ENCODE measurements at regions not wholly inside any gene's neighbourhood (a gene's known extent, or its start where the extent isn't known, plus 50 kb on each side); places are given as distances from the start of the nearest gene placed in this dataset.

DNA sequence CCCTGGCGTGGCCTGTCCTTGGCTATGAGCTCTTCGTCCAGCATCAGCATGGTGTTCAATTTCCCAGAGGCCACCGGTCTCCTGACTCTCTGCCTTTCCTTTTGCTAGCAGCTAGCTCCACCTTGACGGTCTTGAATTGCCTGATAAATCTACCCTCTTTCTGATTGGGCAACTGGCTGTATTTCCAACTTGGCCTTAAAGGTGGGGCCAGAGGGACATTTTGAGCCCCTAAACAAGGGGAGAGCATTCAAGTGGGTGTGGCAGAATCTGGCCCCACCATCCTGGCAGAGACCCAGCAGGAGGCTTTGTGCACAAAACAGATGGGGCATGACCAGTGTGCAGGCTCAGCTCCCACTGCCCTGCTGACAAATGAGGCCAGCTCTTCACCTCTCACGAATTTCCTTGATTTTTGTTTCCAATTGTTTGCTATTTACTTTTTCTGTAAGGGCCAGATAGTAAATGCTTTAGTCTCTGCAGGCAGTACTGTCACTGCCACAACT, 148.9 kb upstream of the VSTM2B start:
- Mint-ChIP-seq H3K27me3 (peaks cover 53% of the 10 kb centered on the region), H3K9me3 (no peaks in the 10 kb centered on the region), H3K36me3 (ENCODE audit: low read depth) (no peaks in the 10 kb centered on the region), H3K4me3 (no peak overlapping the region), H3K4me1 (ENCODE audit: low read depth) (no peaks in the 10 kb centered on the region), H3K27ac (no peak overlapping the region)
- Histone ChIP-seq H3K27me3 (ENCODE audit: control insufficient read depth in 1 of 2, insufficient read depth in 2 of 2, low read length in 2 of 2) (peaks cover 0 to 10% of the 10 kb centered on the region in 2 experiments), H3K4me3 (ENCODE audit: low read length) (no peak overlapping the region), H3K4me1 (ENCODE audit: insufficient read depth, low read length) (no peaks in the 10 kb centered on the region), H3K36me3 (ENCODE audit: insufficient read depth, low read length) (no peaks in the 10 kb centered on the region), H3K9me3 (ENCODE audit: control insufficient read depth in 1 of 2, insufficient read depth in 1 of 2, low read length in 2 of 2) (peaks cover 0 to 4% of the 10 kb centered on the region in 2 experiments), H3K27ac (ENCODE audit: low read depth in 1 of 2, low read length in 2 of 2) (no peak overlapping the region)
- DNase-seq, result no peak
- TF ChIP-seq, protein P1, sequence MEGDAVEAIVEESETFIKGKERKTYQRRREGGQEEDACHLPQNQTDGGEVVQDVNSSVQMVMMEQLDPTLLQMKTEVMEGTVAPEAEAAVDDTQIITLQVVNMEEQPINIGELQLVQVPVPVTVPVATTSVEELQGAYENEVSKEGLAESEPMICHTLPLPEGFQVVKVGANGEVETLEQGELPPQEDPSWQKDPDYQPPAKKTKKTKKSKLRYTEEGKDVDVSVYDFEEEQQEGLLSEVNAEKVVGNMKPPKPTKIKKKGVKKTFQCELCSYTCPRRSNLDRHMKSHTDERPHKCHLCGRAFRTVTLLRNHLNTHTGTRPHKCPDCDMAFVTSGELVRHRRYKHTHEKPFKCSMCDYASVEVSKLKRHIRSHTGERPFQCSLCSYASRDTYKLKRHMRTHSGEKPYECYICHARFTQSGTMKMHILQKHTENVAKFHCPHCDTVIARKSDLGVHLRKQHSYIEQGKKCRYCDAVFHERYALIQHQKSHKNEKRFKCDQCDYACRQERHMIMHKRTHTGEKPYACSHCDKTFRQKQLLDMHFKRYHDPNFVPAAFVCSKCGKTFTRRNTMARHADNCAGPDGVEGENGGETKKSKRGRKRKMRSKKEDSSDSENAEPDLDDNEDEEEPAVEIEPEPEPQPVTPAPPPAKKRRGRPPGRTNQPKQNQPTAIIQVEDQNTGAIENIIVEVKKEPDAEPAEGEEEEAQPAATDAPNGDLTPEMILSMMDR (IDR thresholded peaks at IDR 0.05), result no peak
- intact Hi-C loops (cut with DNase I, micrococcal nuclease), result no loop called here
- ChIA-PET CTCF (no interaction called here), POLR2A (no interaction called here)
- ATAC-seq (ENCODE audit: poor library complexity), result no peak

DNA sequence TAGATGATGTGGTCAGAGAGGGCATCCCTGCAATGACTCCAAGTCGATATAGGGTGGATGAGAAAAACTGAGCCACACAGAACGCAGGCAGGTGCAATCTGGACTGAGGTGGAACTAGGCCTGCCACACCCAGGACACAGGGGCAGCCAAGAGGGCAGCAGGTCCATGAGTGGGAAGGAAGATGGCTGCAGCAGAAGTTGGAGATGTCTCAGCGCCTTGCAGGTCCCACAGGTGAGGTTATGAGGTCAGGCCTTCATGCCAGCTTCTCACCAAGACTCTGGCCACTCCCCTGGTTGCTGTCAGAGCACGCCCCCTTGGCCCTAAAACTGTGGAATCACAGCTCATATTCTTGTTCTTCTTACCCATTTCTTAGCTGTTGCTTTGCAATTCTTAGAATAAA, 147.7 kb upstream of the VSTM2B start:
- ATAC-seq (ENCODE audit: poor library complexity) (no peak), DNase-seq (no peak)
- Mint-ChIP-seq H3K36me3 (ENCODE audit: low read depth) (no peaks in the 10 kb centered on the region), H3K27ac (no peak overlapping the region), H3K4me3 (no peak overlapping the region), H3K9me3 (no peaks in the 10 kb centered on the region), H3K4me1 (ENCODE audit: low read depth) (no peaks in the 10 kb centered on the region), H3K27me3 (peaks cover 50% of the 10 kb centered on the region)
- ChIA-PET POLR2A (no interaction called here), CTCF (no interaction called here)
- intact Hi-C loops (cut with DNase I, micrococcal nuclease), result no loop called here
- no peaks in the 10 kb centered on the region for H3K9me3 ChIP-seq (ENCODE audit: control insufficient read depth in 1 of 2, insufficient read depth in 1 of 2, low read length in 2 of 2)
- H3K36me3 ChIP-seq (ENCODE audit: insufficient read depth, low read length), result no peaks in the 10 kb centered on the region
- H3K4me3 ChIP-seq (ENCODE audit: low read length), result no peak overlapping the region
- no peaks in the 10 kb centered on the region for H3K4me1 ChIP-seq (ENCODE audit: insufficient read depth, low read length)
- H3K27ac ChIP-seq (ENCODE audit: low read depth in 1 of 2, low read length in 2 of 2), result no peak overlapping the region
- peaks cover 0 to 10% of the 10 kb centered on the region in 2 experiments for H3K27me3 ChIP-seq (ENCODE audit: control insufficient read depth in 1 of 2, insufficient read depth in 2 of 2, low read length in 2 of 2)
- TF ChIP-seq, protein P1 (IDR thresholded peaks at IDR 0.05), result no peak

- ATAC-seq (ENCODE audit: poor library complexity) (no peak), DNase-seq (no peak)
- Mint-ChIP-seq H3K4me3 (no peak overlapping the region), H3K4me1 (ENCODE audit: low read depth) (no peaks in the 10 kb centered on the region), H3K27me3 (peaks cover 49% of the 10 kb centered on the region), H3K27ac (no peak overlapping the region), H3K9me3 (no peaks in the 10 kb centered on the region), H3K36me3 (ENCODE audit: low read depth) (no peaks in the 10 kb centered on the region)
- Histone ChIP-seq H3K4me1 (ENCODE audit: insufficient read depth, low read length) (no peaks in the 10 kb centered on the region), H3K27ac (ENCODE audit: low read depth in 1 of 2, low read length in 2 of 2) (no peak overlapping the region), H3K27me3 (ENCODE audit: control insufficient read depth in 1 of 2, insufficient read depth in 2 of 2, low read length in 2 of 2) (peaks cover 0 to 10% of the 10 kb centered on the region in 2 experiments), H3K36me3 (ENCODE audit: insufficient read depth, low read length) (no peaks in the 10 kb centered on the region), H3K4me3 (ENCODE audit: low read length) (no peak overlapping the region), H3K9me3 (ENCODE audit: control insufficient read depth in 1 of 2, insufficient read depth in 1 of 2, low read length in 2 of 2) (no peaks in the 10 kb centered on the region)
- POLR2A ChIA-PET, result no interaction called here
- CTCF ChIA-PET, result no interaction called here
- intact Hi-C loops (cut with DNase I, micrococcal nuclease), result no loop called here
- TF ChIP-seq, protein P1 (IDR thresholded peaks at IDR 0.05), result no peak
These were observed 147.2 kb upstream of the VSTM2B start for GRCh38 chr19:29378543-29379080.
